Astrocyte (in vitro differentiated cells and primary cell): ENCODE measurements at regions not wholly inside any gene's neighbourhood (a gene's known extent, or its start where the extent isn't known, plus 50 kb on each side); places are given as distances from the start of the nearest gene placed in this dataset.

Source experiments
- DNase-seq: peaks from one replicate; pipeline ENCODE4 v3.0.0-alpha.2; 2010; ENCODE audit warnings: low read depth
- FAIRE-seq: peaks from 2 replicates; lab custom pipeline; 2011; peaks lifted over from hg19 to GRCh38; lab: Jason Lieb, UNC
- H2AFZ ChIP-seq: 2 replicates; pipeline ENCODE4 v1.6.0; 2012; ENCODE audit warnings: low read depth, low read length, inconsistent platforms
- H3K27ac ChIP-seq: 2 replicates; pipeline ENCODE4 v1.5.1; 2011; ENCODE audit warnings: low read depth, low read length, inconsistent platforms
- H3K27me3 ChIP-seq: 2 replicates; pipeline ENCODE4 v1.6.0; 2011; ENCODE audit warnings: low read length, inconsistent platforms; ENCODE audit not compliant: insufficient read depth
- H3K36me3 ChIP-seq: 2 replicates; pipeline ENCODE4 v1.5.1; 2011; ENCODE audit warnings: low read length, inconsistent platforms; ENCODE audit not compliant: insufficient read depth
- H3K4me1 ChIP-seq: 2 replicates; pipeline ENCODE4 v1.5.1; 2011; ENCODE audit warnings: low read length, inconsistent platforms; ENCODE audit not compliant: insufficient read depth
- H3K4me2 ChIP-seq: 2 replicates; pipeline ENCODE4 v1.6.0; 2012; ENCODE audit warnings: low read length, inconsistent platforms
- H3K4me3 ChIP-seq: 2 replicates; pipeline ENCODE4 v1.5.1; 2011; ENCODE audit warnings: low read depth, mild to moderate bottlenecking, low read length, inconsistent platforms; ENCODE audit not compliant: insufficient read depth
- H3K79me2 ChIP-seq: 2 replicates; pipeline ENCODE4 v1.6.0; 2012; ENCODE audit warnings: mild to moderate bottlenecking, low read length, inconsistent platforms; ENCODE audit not compliant: insufficient read depth
- H3K9ac ChIP-seq: 2 replicates; pipeline ENCODE4 v1.6.0; 2012; ENCODE audit warnings: mild to moderate bottlenecking, low read length, inconsistent platforms
- H3K9me3 ChIP-seq: 2 replicates; pipeline ENCODE4 v1.5.1; 2012; ENCODE audit warnings: low read depth, mild to moderate bottlenecking, low read length, inconsistent platforms; ENCODE audit not compliant: insufficient read depth
- H4K20me1 ChIP-seq: 2 replicates; pipeline ENCODE4 v1.6.0; 2012; ENCODE audit warnings: low read length, inconsistent platforms; ENCODE audit not compliant: insufficient read depth
- H3K27ac Mint-ChIP-seq: one replicate; pipeline ENCODE4 v1.8.0; 2021; ENCODE audit warnings: mild to moderate bottlenecking, mixed read lengths; ENCODE audit not compliant: unreplicated experiment
- H3K27me3 Mint-ChIP-seq: one replicate; pipeline ENCODE4 v1.8.0; 2021; ENCODE audit warnings: low read depth, mixed read lengths; ENCODE audit not compliant: unreplicated experiment
- H3K36me3 Mint-ChIP-seq: one replicate; pipeline ENCODE4 v1.8.0; 2021; ENCODE audit warnings: low read depth, mixed read lengths; ENCODE audit not compliant: unreplicated experiment
- H3K4me1 Mint-ChIP-seq: one replicate; pipeline ENCODE4 v1.8.0; 2021; ENCODE audit warnings: low read depth, mixed read lengths; ENCODE audit not compliant: unreplicated experiment
- H3K4me3 Mint-ChIP-seq: one replicate; pipeline ENCODE4 v1.8.0; 2021; ENCODE audit warnings: mild to moderate bottlenecking, moderate library complexity, mixed read lengths; ENCODE audit not compliant: unreplicated experiment
- H3K9me3 Mint-ChIP-seq: one replicate; pipeline ENCODE4 v1.8.0; 2021; ENCODE audit warnings: mild to moderate bottlenecking, mixed read lengths; ENCODE audit not compliant: unreplicated experiment
- EZH2 ChIP-seq: IDR thresholded peaks from 2 replicates; pipeline ENCODE4 v1.6.1; 2012; ENCODE audit warnings: mild to moderate bottlenecking, low read length, inconsistent platforms; ENCODE audit not compliant: insufficient read depth
- TF ChIP-seq, protein P1 (sequence below): IDR thresholded peaks from 2 replicates; pipeline ENCODE4 v1.5.1; 2011; ENCODE audit warnings: low read depth, mild to moderate bottlenecking, inconsistent platforms, low read length, moderate library complexity; ENCODE audit not compliant: insufficient read depth

- peaks cover 8% of the 10 kb centered on the region for H3K9me3 ChIP-seq
- Mint-ChIP-seq H3K27me3 (no peaks in the 10 kb centered on the region), H3K9me3 (peaks cover 20% of the 10 kb centered on the region), H3K36me3 (no peaks in the 10 kb centered on the region), H3K27ac (no peak overlapping the region), H3K4me1 (no peaks in the 10 kb centered on the region), H3K4me3 (no peak overlapping the region)
- H3K9ac ChIP-seq: no peak overlapping the region
- no peaks in the 10 kb centered on the region for H4K20me1 ChIP-seq
- no peak overlapping the region for H3K4me3 ChIP-seq
- no peak overlapping the region for H2AFZ ChIP-seq
- FAIRE-seq (no peak), DNase-seq (no peak)
- H3K79me2 ChIP-seq: no peaks in the 10 kb centered on the region
- no peaks in the 10 kb centered on the region for H3K4me1 ChIP-seq
- no peak overlapping the region for H3K4me2 ChIP-seq
- H3K27me3 ChIP-seq: no peaks in the 10 kb centered on the region
- no peak for TF ChIP-seq EZH2
- TF ChIP-seq, protein P1, sequence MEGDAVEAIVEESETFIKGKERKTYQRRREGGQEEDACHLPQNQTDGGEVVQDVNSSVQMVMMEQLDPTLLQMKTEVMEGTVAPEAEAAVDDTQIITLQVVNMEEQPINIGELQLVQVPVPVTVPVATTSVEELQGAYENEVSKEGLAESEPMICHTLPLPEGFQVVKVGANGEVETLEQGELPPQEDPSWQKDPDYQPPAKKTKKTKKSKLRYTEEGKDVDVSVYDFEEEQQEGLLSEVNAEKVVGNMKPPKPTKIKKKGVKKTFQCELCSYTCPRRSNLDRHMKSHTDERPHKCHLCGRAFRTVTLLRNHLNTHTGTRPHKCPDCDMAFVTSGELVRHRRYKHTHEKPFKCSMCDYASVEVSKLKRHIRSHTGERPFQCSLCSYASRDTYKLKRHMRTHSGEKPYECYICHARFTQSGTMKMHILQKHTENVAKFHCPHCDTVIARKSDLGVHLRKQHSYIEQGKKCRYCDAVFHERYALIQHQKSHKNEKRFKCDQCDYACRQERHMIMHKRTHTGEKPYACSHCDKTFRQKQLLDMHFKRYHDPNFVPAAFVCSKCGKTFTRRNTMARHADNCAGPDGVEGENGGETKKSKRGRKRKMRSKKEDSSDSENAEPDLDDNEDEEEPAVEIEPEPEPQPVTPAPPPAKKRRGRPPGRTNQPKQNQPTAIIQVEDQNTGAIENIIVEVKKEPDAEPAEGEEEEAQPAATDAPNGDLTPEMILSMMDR: no peak
- no peak overlapping the region for H3K27ac ChIP-seq
- H3K36me3 ChIP-seq: no peaks in the 10 kb centered on the region
Measured at GRCh38 chr18:78678318-78678695, 301.3 kb upstream of the SALL3 start.

GRCh38 chr18:78679031-78679430 is 300.6 kb upstream of the SALL3 start:
- Mint-ChIP-seq H3K27ac (no peak overlapping the region), H3K36me3 (no peaks in the 10 kb centered on the region), H3K9me3 (peaks cover 20% of the 10 kb centered on the region), H3K4me1 (no peaks in the 10 kb centered on the region), H3K4me3 (no peak overlapping the region), H3K27me3 (no peaks in the 10 kb centered on the region)
- FAIRE-seq: no peak
- no peak overlapping the region for H3K4me2 ChIP-seq
- peaks cover 7% of the 10 kb centered on the region for H3K9me3 ChIP-seq
- no peak overlapping the region for H3K27ac ChIP-seq
- no peak overlapping the region for H3K9ac ChIP-seq
- H3K36me3 ChIP-seq: no peaks in the 10 kb centered on the region
- no peak for DNase-seq
- H2AFZ ChIP-seq: no peak overlapping the region
- no peaks in the 10 kb centered on the region for H4K20me1 ChIP-seq
- no peaks in the 10 kb centered on the region for H3K4me1 ChIP-seq
- no peak for TF ChIP-seq EZH2
- TF ChIP-seq, protein P1: no peak
- H3K27me3 ChIP-seq: no peaks in the 10 kb centered on the region
- H3K4me3 ChIP-seq: no peak overlapping the region
- no peaks in the 10 kb centered on the region for H3K79me2 ChIP-seq

DNA sequence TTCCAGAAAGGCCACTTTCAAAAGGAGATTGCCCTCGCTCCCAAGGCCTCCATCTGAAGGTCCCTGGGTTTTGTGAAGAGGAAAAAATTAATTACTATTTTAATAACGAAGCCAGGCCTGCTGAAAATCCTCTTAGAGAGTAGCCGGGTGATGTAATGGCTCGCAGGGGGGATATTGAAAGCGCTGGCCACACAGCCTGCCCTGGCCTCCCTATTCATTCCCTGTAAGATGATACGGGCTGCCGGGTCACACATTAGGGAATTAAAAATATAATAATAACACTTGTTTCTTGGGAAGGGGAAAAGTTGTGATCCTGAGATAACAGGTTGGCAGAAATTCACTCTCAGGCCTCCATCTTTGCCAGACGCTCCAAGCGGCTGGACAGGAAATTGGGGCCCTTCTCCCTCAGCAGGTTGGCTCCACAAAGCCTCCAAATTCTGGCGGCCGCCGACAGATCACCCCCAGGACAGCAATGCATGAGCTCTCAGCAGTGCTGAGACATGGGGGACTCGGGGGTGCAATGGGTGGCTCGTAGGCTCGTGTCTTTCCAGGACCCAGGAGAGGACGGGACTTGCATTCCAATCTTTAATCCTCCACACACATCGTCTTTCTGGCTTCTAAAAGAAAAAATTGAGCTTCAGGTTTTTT is 299.9 kb upstream of the SALL3 start:
- H3K4me1 Mint-ChIP-seq: no peaks in the 10 kb centered on the region
- Histone ChIP-seq H3K4me2 (no peak overlapping the region), H3K9me3 (peaks cover 4% of the 10 kb centered on the region), H3K9ac (no peak overlapping the region), H3K27me3 (no peaks in the 10 kb centered on the region), H2AFZ (no peak overlapping the region), H3K36me3 (no peaks in the 10 kb centered on the region), H3K4me1 (no peaks in the 10 kb centered on the region), H3K79me2 (no peaks in the 10 kb centered on the region), H3K27ac (no peak overlapping the region), H4K20me1 (no peaks in the 10 kb centered on the region), H3K4me3 (no peak overlapping the region)
- DNase-seq: no peak
- no peak overlapping the region for H3K27ac Mint-ChIP-seq
- H3K27me3 Mint-ChIP-seq: no peaks in the 10 kb centered on the region
- H3K9me3 Mint-ChIP-seq: peaks cover 20% of the 10 kb centered on the region
- FAIRE-seq: no peak
- TF ChIP-seq EZH2: no peak
- TF ChIP-seq, protein P1: no peak
- no peaks in the 10 kb centered on the region for H3K36me3 Mint-ChIP-seq
- no peak overlapping the region for H3K4me3 Mint-ChIP-seq
